ENCODE measurements at regions not wholly inside any gene's neighbourhood (a gene's known extent, or its start where the extent isn't known, plus 50 kb on each side); places are given as distances from the start of the nearest gene placed in this dataset.

DNA sequence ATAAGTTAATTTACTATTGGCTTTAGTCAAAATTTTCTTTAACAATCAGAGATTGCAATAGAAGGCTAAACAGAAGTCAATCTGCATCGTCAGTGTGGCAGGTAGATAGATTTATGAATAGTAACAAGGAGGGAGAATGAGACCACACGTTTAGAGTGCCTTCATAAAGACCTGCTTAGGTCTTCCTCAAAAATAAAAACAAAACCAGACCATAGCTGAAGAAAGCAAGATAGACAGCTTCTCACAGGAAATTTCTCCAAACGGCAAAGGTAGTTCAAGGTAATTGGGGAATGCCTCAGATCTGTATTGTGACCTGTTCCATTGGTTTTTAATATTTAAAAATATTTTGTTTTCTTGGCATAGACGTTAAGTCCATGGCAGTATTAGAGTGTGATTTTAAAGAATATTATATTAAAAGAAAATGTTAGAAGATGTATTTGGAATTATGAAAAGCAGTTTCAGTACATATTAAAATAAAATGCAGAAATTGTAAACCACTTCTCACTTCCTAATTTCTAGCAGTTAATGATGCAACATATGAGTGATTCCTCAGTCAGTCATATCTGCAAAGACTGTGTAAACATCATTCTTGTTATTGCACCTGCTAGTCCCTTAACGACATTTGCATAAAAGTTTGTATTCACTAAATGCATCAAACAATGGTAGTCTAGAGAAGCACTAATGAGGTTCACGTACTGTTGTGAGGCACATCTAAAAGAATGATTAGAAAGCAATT, 278.0 kb downstream of the HLX start:
- H3K4me1 ChIP-seq (replicated peaks in 1 of 2): peaks cover 3 to 6% of the 10 kb centered on the region in 2 donors
- 19 to 83% (median 66%) methylated on average over 3 to 6 of the region's 6 CpGs for WGBS, 10 experiments
- in situ Hi-C loops (cut with MboI; ENCODE audit: low pct_unique_long_range_greater_than_20kb in 2 of 9, low sequenced_read_pairs in 9 of 9, unreplicated experiment in 9 of 9): no loop called here

DNA sequence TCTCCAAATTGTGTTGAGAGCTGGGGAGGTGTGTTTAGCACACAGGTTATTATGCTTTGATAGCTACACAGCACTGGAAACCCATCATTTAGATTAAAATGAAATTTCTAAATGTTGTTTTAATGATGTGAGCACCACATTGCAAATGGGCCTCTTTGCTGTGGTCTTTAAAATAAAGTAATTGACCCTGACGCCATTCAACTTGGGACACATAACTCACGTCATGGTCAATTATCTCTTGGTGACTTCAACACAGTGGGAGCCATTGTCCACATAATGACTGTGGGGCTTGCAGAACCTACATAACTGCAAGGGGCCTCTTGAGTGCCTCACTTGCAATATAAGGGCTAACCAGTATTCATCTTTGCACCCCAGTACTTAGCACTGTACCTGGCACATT, 280.4 kb downstream of the HLX start:
- Histone ChIP-seq H3K4me1 (replicated peaks in 1 of 2) (peaks cover 3 to 6% of the 10 kb centered on the region in 2 donors), H3K27ac (no peak overlapping the region), H3K4me3 (no peak overlapping the region)
- 20 to 72% (median 26%) methylated on average over 1 to 2 of the region's 2 CpGs; no CpG with 5 or more reads in 2 of the 10 experiments for WGBS, 10 experiments
- in situ Hi-C loops (cut with MboI; ENCODE audit: low pct_unique_long_range_greater_than_20kb in 2 of 9, low sequenced_read_pairs in 9 of 9, unreplicated experiment in 9 of 9): no loop called here
- no peak for ATAC-seq (replicated peaks in 6 of 8)

More for the DNA sequence above, 278.0 kb downstream of the HLX start:
- no peak overlapping the region for H3K27ac ChIP-seq
- H3K4me3 ChIP-seq: no peak overlapping the region
- no peak for ATAC-seq (replicated peaks in 6 of 8)

DNA sequence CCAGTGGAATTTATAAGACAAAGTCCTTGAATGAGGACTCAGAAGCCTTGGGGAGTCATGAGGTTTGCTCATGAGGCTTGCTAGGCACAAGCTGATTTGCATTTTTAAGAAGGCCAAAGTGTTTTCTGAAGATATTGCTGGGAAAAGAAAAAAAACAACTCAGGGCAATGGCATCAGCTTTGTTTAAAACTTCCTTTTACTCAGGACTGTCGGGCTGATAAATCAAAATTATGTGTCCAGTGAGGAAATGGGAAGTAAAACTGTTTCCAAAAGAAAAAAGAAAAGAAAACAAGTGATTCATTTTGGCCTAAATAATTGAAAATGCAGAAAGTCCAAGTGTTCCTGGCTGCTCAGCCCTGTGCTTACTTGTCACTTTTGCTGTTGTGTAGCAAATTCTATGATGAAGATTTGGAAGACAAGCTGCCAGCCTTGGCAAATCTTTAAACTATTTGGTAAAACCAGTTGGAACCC, 282.4 kb downstream of the HLX start:
- 0 to 75% (median 67%) methylated on average over 1 of the region's 1 CpG; no CpG with 5 or more reads in 3 of the 10 experiments for WGBS, 10 experiments
- ATAC-seq (replicated peaks in 6 of 8): no peak
- in situ Hi-C loops (cut with MboI; ENCODE audit: low pct_unique_long_range_greater_than_20kb in 2 of 9, low sequenced_read_pairs in 9 of 9, unreplicated experiment in 9 of 9): no loop called here
- Histone ChIP-seq H3K4me3 (no peak overlapping the region), H3K27ac (no peak overlapping the region), H3K4me1 (replicated peaks in 1 of 2) (peaks cover 3 to 6% of the 10 kb centered on the region in 2 donors)

DNA sequence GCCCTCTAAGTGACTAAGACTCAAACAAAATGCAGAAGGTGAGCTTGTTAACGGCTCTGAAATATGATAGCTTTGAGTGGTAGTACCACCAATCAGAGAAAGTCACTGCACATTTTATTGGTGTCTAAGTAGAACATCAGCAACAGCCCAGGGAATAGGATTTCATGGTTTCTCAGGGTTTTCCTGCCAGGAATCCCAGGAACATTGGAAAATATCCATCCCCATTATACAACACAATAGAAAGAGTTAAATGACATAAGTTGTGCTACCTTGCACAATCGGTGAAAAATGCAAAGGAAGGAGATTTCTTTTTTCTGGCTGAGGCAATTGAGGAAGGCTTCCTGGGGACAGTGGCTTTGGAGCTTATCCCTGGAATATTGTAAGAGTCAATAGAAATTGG, 283.1 kb downstream of the HLX start:
- no peak for ATAC-seq (replicated peaks in 6 of 8)
- WGBS, 10 experiments: 0 to 77% (median 60%) methylated on average over 1 to 2 of the region's 2 CpGs; no CpG with 5 or more reads in 2 of the 10 experiments
- Histone ChIP-seq H3K4me1 (replicated peaks in 1 of 2) (peaks cover 3 to 6% of the 10 kb centered on the region in 2 donors), H3K4me3 (no peak overlapping the region), H3K27ac (no peak overlapping the region)
- in situ Hi-C loops (cut with MboI; ENCODE audit: low pct_unique_long_range_greater_than_20kb in 2 of 9, low sequenced_read_pairs in 9 of 9, unreplicated experiment in 9 of 9): no loop called here

- WGBS, 10 experiments: 30 to 100% (median 73%) methylated on average over 1 to 2 of the region's 2 CpGs; no CpG with 5 or more reads in 2 of the 10 experiments
- in situ Hi-C loops (cut with MboI; ENCODE audit: low pct_unique_long_range_greater_than_20kb in 2 of 9, low sequenced_read_pairs in 9 of 9, unreplicated experiment in 9 of 9): no loop called here
- peak in 1 of 8 experiments; percentile 31 for ATAC-seq (replicated peaks in 6 of 8)
- H3K4me3 ChIP-seq: no peak overlapping the region
- no peak overlapping the region for H3K27ac ChIP-seq
- peaks cover 3 to 6% of the 10 kb centered on the region in 2 donors for H3K4me1 ChIP-seq (replicated peaks in 1 of 2)
These were observed 283.7 kb downstream of the HLX start for GRCh38 chr1:221162939-221163338.

DNA sequence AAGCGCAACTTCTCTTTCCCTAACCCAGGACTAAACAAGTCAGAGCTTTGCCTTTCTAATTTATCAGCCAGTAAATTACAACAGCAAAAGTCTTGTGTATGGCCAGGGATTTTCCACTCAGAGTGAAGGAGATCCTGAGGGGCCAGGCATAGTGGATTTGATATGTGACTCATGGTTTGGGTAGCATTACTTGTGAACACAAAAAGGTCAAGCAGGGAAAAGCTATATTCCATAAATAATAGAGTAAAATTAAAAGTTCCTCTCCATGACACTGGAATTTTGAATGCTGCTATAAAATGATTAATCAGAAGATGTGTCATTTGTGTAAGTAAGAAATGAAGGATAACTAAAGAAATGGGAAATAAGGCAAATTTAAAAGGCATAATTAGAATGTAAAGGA, 284.8 kb downstream of the HLX start:
- WGBS, 10 experiments: 60 to 100% (median 100%) methylated on average over 1 of the region's 1 CpG
- H3K27ac ChIP-seq: no peak overlapping the region
- H3K4me3 ChIP-seq: no peak overlapping the region
- no peak for ATAC-seq (replicated peaks in 6 of 8)
- H3K4me1 ChIP-seq (replicated peaks in 1 of 2): peaks cover 3 to 6% of the 10 kb centered on the region in 2 donors
- in situ Hi-C loops (cut with MboI; ENCODE audit: low pct_unique_long_range_greater_than_20kb in 2 of 9, low sequenced_read_pairs in 9 of 9, unreplicated experiment in 9 of 9): no loop called here

- ATAC-seq (replicated peaks in 6 of 8): no peak
- Histone ChIP-seq H3K4me1 (replicated peaks in 1 of 2) (peaks cover 3 to 4% of the 10 kb centered on the region in 2 donors), H3K27ac (no peak overlapping the region), H3K4me3 (no peak overlapping the region)
- 29 to 93% (median 63%) methylated on average over 1 to 4 of the region's 4 CpGs; no CpG with 5 or more reads in 1 of the 10 experiments for WGBS, 10 experiments
- in situ Hi-C loops (cut with MboI; ENCODE audit: low pct_unique_long_range_greater_than_20kb in 2 of 9, low sequenced_read_pairs in 9 of 9, unreplicated experiment in 9 of 9): no loop called here
These were observed 286.0 kb downstream of the HLX start for GRCh38 chr1:221164951-221165838.

DNA sequence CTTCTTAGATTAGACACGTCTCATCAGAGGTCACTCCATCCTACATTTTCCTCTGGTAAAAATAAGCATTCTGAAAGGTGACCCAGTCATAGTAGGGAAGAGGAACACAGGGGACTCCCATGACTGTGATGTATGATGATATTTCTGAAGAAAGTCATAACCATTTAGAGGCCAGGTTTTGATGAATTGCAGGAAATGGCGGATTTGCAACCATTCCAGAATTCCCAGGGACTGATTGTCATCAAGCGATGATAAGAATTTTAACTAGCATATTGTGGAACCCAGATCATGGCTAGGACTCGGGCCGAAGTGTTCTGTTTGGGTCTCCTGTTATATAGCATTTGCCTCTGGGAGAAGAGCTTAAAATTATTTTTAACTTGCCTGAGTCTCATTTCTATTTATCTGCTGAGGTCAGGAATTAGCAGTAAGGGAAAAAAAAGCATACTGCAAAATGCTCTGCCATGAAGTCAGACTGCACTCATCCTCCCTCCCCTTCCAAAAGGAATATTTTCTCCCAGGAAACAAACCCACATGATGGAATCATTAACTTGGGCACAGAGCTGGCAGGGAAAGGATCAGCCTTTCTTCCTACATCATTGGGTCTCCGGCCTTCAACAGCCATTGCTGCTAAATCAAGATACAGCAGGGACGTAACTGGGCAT, 286.7 kb downstream of the HLX start:
- Histone ChIP-seq H3K27ac (no peak overlapping the region), H3K4me3 (no peak overlapping the region), H3K4me1 (replicated peaks in 1 of 2) (peaks cover 3 to 4% of the 10 kb centered on the region in 2 donors)
- in situ Hi-C loops (cut with MboI; ENCODE audit: low pct_unique_long_range_greater_than_20kb in 2 of 9, low sequenced_read_pairs in 9 of 9, unreplicated experiment in 9 of 9): no loop called here
- peak in 1 of 8 experiments; percentile 27 for ATAC-seq (replicated peaks in 6 of 8)
- WGBS, 10 experiments: 36 to 95% (median 63%) methylated on average over 1 to 7 of the region's 7 CpGs

DNA sequence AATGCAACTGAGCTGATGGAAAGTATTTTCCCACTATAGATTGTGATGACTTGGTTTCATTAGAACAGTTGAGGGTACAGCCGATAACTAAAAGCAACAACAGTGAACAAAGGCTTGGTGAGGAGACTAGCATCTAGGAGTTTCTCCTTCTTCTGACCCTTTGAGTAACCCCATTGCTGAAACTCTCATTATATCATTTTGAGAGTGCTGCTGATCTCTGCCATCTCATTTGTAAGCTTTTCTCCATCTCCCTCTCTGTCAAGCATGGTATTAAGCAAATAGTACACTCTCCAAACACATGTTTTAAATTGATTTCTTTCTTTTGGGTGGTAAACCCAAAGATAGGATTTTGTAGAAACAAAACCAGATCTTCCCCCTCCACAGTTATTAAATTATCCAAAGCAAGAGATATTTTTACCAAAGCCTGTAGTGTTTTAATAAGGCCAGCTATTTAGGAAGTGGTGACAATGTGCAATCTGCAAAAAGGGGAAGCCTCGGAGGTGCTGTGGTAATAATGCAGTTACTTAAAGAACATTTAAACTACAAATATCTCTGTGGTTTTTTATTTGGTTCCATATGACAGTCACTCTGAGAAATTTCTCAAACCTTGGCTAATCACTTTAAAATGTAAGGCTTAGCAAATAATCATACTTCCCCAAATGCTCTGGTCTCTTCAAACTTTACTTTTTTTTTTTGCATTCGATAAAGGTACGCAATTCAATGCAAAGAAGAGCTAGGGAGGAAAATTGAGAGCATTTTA, 287.5 kb downstream of the HLX start:
- in situ Hi-C loops (cut with MboI; ENCODE audit: low pct_unique_long_range_greater_than_20kb in 2 of 9, low sequenced_read_pairs in 9 of 9, unreplicated experiment in 9 of 9): no loop called here

GRCh38 chr1:221169447-221169889, 290.2 kb downstream of the HLX start:
- Histone ChIP-seq H3K4me1 (replicated peaks in 1 of 2) (peaks cover 4 to 6% of the 10 kb centered on the region in 2 donors), H3K27ac (no peak overlapping the region), H3K4me3 (no peak overlapping the region)
- WGBS, 10 experiments: 0 to 67% (median 22%) methylated on average over 1 to 2 of the region's 2 CpGs; no CpG with 5 or more reads in 4 of the 10 experiments
- in situ Hi-C loops (cut with MboI; ENCODE audit: low pct_unique_long_range_greater_than_20kb in 2 of 9, low sequenced_read_pairs in 9 of 9, unreplicated experiment in 9 of 9): no loop called here
- ATAC-seq (replicated peaks in 6 of 8): peak in 3 of 8 experiments; percentile 54 to 67 (median 65)

More for the DNA sequence above, 287.5 kb downstream of the HLX start:
- 50 to 100% (median 95%) methylated on average over 2 to 4 of the region's 4 CpGs for WGBS, 10 experiments
- no peak overlapping the region for H3K27ac ChIP-seq
- H3K4me1 ChIP-seq (replicated peaks in 1 of 2): peaks cover 3 to 4% of the 10 kb centered on the region in 2 donors
- H3K4me3 ChIP-seq: no peak overlapping the region
- ATAC-seq (replicated peaks in 6 of 8): no peak

- Histone ChIP-seq H3K4me1 (replicated peaks in 1 of 2) (peaks cover 4 to 11% of the 10 kb centered on the region in 2 donors), H3K4me3 (no peak overlapping the region), H3K27ac (no peak overlapping the region)
- in situ Hi-C loops (cut with MboI; ENCODE audit: low pct_unique_long_range_greater_than_20kb in 2 of 9, low sequenced_read_pairs in 9 of 9, unreplicated experiment in 9 of 9): no loop called here
- ATAC-seq (replicated peaks in 6 of 8): no peak
These were observed 290.9 kb downstream of the HLX start for GRCh38 chr1:221170171-221170570.

DNA sequence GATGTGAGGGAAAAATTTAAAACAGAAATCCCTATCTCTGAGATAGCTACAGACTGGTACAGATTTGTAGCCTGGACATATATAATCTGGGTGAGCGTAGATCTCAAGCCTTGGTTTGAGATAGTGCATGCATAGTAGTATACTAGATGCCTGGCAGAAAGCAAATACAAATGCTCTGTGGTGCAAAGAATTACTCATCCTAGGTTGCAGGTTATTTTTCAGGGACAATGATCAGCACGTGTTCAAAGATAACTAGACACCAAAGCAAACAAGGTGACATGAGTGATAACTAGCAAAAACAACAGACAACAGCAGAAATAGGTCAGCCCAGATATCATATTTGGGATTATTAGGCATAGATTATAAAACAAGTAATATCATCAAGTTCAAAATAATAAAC, 292.5 kb downstream of the HLX start:
- Histone ChIP-seq H3K27ac (no peak overlapping the region), H3K4me3 (no peak overlapping the region), H3K4me1 (replicated peaks in 1 of 2) (peaks cover 4 to 11% of the 10 kb centered on the region in 2 donors)
- 17 to 100% (median 78%) methylated on average over 1 to 2 of the region's 2 CpGs; no CpG with 5 or more reads in 2 of the 10 experiments for WGBS, 10 experiments
- in situ Hi-C loops (cut with MboI; ENCODE audit: low pct_unique_long_range_greater_than_20kb in 2 of 9, low sequenced_read_pairs in 9 of 9, unreplicated experiment in 9 of 9): no loop called here
- no peak for ATAC-seq (replicated peaks in 6 of 8)
